Astrocyte (in vitro differentiated cells and primary cell): ENCODE measurements at regions not wholly inside any gene's neighbourhood (a gene's known extent, or its start where the extent isn't known, plus 50 kb on each side); places are given as distances from the start of the nearest gene placed in this dataset.

Source experiments
- DNase-seq: peaks from one replicate; pipeline ENCODE4 v3.0.0-alpha.2; 2010; ENCODE audit warnings: low read depth
- FAIRE-seq: peaks from 2 replicates; lab custom pipeline; 2011; peaks lifted over from hg19 to GRCh38; lab: Jason Lieb, UNC
- H2AFZ ChIP-seq: 2 replicates; pipeline ENCODE4 v1.6.0; 2012; ENCODE audit warnings: low read depth, low read length, inconsistent platforms
- H3K27ac ChIP-seq: 2 replicates; pipeline ENCODE4 v1.5.1; 2011; ENCODE audit warnings: low read depth, low read length, inconsistent platforms
- H3K27me3 ChIP-seq: 2 replicates; pipeline ENCODE4 v1.6.0; 2011; ENCODE audit warnings: low read length, inconsistent platforms; ENCODE audit not compliant: insufficient read depth
- H3K36me3 ChIP-seq: 2 replicates; pipeline ENCODE4 v1.5.1; 2011; ENCODE audit warnings: low read length, inconsistent platforms; ENCODE audit not compliant: insufficient read depth
- H3K4me1 ChIP-seq: 2 replicates; pipeline ENCODE4 v1.5.1; 2011; ENCODE audit warnings: low read length, inconsistent platforms; ENCODE audit not compliant: insufficient read depth
- H3K4me2 ChIP-seq: 2 replicates; pipeline ENCODE4 v1.6.0; 2012; ENCODE audit warnings: low read length, inconsistent platforms
- H3K4me3 ChIP-seq: 2 replicates; pipeline ENCODE4 v1.5.1; 2011; ENCODE audit warnings: low read depth, mild to moderate bottlenecking, low read length, inconsistent platforms; ENCODE audit not compliant: insufficient read depth
- H3K79me2 ChIP-seq: 2 replicates; pipeline ENCODE4 v1.6.0; 2012; ENCODE audit warnings: mild to moderate bottlenecking, low read length, inconsistent platforms; ENCODE audit not compliant: insufficient read depth
- H3K9ac ChIP-seq: 2 replicates; pipeline ENCODE4 v1.6.0; 2012; ENCODE audit warnings: mild to moderate bottlenecking, low read length, inconsistent platforms
- H3K9me3 ChIP-seq: 2 replicates; pipeline ENCODE4 v1.5.1; 2012; ENCODE audit warnings: low read depth, mild to moderate bottlenecking, low read length, inconsistent platforms; ENCODE audit not compliant: insufficient read depth
- H4K20me1 ChIP-seq: 2 replicates; pipeline ENCODE4 v1.6.0; 2012; ENCODE audit warnings: low read length, inconsistent platforms; ENCODE audit not compliant: insufficient read depth
- H3K27ac Mint-ChIP-seq: one replicate; pipeline ENCODE4 v1.8.0; 2021; ENCODE audit warnings: mild to moderate bottlenecking, mixed read lengths; ENCODE audit not compliant: unreplicated experiment
- H3K27me3 Mint-ChIP-seq: one replicate; pipeline ENCODE4 v1.8.0; 2021; ENCODE audit warnings: low read depth, mixed read lengths; ENCODE audit not compliant: unreplicated experiment
- H3K36me3 Mint-ChIP-seq: one replicate; pipeline ENCODE4 v1.8.0; 2021; ENCODE audit warnings: low read depth, mixed read lengths; ENCODE audit not compliant: unreplicated experiment
- H3K4me1 Mint-ChIP-seq: one replicate; pipeline ENCODE4 v1.8.0; 2021; ENCODE audit warnings: low read depth, mixed read lengths; ENCODE audit not compliant: unreplicated experiment
- H3K4me3 Mint-ChIP-seq: one replicate; pipeline ENCODE4 v1.8.0; 2021; ENCODE audit warnings: mild to moderate bottlenecking, moderate library complexity, mixed read lengths; ENCODE audit not compliant: unreplicated experiment
- H3K9me3 Mint-ChIP-seq: one replicate; pipeline ENCODE4 v1.8.0; 2021; ENCODE audit warnings: mild to moderate bottlenecking, mixed read lengths; ENCODE audit not compliant: unreplicated experiment
- EZH2 ChIP-seq: IDR thresholded peaks from 2 replicates; pipeline ENCODE4 v1.6.1; 2012; ENCODE audit warnings: mild to moderate bottlenecking, low read length, inconsistent platforms; ENCODE audit not compliant: insufficient read depth
- TF ChIP-seq, protein P1 (sequence below): IDR thresholded peaks from 2 replicates; pipeline ENCODE4 v1.5.1; 2011; ENCODE audit warnings: low read depth, mild to moderate bottlenecking, inconsistent platforms, low read length, moderate library complexity; ENCODE audit not compliant: insufficient read depth

DNA sequence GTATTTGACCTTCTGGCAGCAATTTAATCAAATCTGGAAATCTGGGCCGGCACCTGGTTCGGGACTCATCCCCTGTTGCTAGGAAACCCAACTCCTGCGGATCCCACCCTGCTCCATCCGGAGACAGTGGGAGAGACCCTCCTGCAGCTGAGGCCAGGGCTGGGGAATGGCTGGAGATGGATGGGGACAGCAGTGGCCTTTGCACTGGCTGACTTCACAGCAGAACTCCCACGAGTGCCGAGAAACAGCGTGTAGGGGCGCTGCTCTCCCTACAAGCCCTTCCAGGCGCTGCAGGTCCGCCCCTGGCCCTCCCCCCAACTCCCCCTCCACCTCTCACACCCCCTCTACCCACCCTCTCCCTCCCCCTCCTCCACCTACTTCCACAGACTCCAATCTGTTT lies 105.8 kb upstream of the PPP1R26 start:
- peaks cover 29% of the 10 kb centered on the region for H3K27me3 Mint-ChIP-seq
- no peaks in the 10 kb centered on the region for H4K20me1 ChIP-seq
- no peak overlapping the region for H3K27ac Mint-ChIP-seq
- H3K27me3 ChIP-seq, result no peaks in the 10 kb centered on the region
- no peaks in the 10 kb centered on the region for H3K79me2 ChIP-seq
- H3K9me3 ChIP-seq, result peaks cover 4% of the 10 kb centered on the region
- no peaks in the 10 kb centered on the region for H3K36me3 ChIP-seq
- no peaks in the 10 kb centered on the region for H3K9me3 Mint-ChIP-seq
- H3K27ac ChIP-seq, result no peak overlapping the region
- no peak overlapping the region for H3K4me3 ChIP-seq
- DNase-seq (no peak), FAIRE-seq (no peak)
- H3K36me3 Mint-ChIP-seq, result no peaks in the 10 kb centered on the region
- no peak overlapping the region for H2AFZ ChIP-seq
- no peaks in the 10 kb centered on the region for H3K4me1 ChIP-seq
- TF ChIP-seq EZH2, result no peak
- TF ChIP-seq, protein P1, sequence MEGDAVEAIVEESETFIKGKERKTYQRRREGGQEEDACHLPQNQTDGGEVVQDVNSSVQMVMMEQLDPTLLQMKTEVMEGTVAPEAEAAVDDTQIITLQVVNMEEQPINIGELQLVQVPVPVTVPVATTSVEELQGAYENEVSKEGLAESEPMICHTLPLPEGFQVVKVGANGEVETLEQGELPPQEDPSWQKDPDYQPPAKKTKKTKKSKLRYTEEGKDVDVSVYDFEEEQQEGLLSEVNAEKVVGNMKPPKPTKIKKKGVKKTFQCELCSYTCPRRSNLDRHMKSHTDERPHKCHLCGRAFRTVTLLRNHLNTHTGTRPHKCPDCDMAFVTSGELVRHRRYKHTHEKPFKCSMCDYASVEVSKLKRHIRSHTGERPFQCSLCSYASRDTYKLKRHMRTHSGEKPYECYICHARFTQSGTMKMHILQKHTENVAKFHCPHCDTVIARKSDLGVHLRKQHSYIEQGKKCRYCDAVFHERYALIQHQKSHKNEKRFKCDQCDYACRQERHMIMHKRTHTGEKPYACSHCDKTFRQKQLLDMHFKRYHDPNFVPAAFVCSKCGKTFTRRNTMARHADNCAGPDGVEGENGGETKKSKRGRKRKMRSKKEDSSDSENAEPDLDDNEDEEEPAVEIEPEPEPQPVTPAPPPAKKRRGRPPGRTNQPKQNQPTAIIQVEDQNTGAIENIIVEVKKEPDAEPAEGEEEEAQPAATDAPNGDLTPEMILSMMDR, result no peak
- H3K4me3 Mint-ChIP-seq, result no peak overlapping the region
- H3K4me1 Mint-ChIP-seq, result peaks cover 2% of the 10 kb centered on the region
- no peak overlapping the region for H3K4me2 ChIP-seq
- no peak overlapping the region for H3K9ac ChIP-seq

DNA sequence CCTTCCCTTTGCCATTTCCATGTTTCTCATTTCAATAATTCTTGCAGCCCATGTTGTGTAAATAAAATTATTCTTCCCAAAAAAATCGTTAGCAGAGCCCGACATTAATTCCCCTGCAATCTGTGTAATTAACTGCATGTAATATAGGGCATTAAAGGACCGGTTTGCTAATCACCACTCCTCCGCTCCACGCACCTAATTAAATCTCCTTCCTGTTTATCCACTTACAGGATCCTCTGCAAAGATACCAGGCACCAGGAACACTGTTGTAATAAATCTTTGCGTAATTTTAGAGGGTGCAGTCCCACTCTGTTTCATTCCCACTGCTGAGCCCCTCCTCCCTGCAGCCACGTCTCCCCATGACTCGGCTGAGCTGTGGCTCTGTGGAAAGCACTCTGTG lies 105.0 kb upstream of the PPP1R26 start:
- Mint-ChIP-seq H3K4me3 (no peak overlapping the region), H3K9me3 (no peaks in the 10 kb centered on the region), H3K4me1 (peaks cover under 1% of the 10 kb centered on the region), H3K36me3 (no peaks in the 10 kb centered on the region), H3K27ac (no peak overlapping the region), H3K27me3 (peaks cover 26% of the 10 kb centered on the region)
- Histone ChIP-seq H3K4me1 (no peaks in the 10 kb centered on the region), H3K4me2 (no peak overlapping the region), H4K20me1 (no peaks in the 10 kb centered on the region), H3K27me3 (no peaks in the 10 kb centered on the region), H3K9ac (no peak overlapping the region), H3K27ac (no peak overlapping the region), H3K9me3 (peaks cover 4% of the 10 kb centered on the region), H3K4me3 (no peak overlapping the region), H3K36me3 (no peaks in the 10 kb centered on the region), H2AFZ (no peak overlapping the region), H3K79me2 (no peaks in the 10 kb centered on the region)
- FAIRE-seq, result no peak
- no peak for DNase-seq
- TF ChIP-seq, protein P1, result no peak
- no peak for TF ChIP-seq EZH2

DNA sequence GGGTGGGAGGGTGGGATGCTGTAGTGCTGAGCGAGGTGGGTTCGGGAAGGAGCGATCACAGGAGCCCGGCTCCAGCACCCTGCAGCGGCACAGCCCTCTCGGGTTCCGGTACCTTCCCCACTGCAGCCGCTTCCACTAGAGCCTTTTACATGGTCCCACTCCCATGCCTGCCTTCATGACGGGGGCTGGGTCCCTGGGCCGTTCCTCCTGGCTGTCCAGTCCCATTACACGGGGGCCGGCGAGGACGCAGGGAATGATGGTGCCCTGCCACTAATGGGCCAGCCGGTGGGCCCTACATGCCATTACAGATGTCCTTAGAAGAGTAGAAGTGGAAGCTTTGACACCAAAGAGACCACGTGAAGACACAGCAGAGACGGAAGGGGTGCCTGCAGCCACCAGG lies 104.6 kb upstream of the PPP1R26 start:
- Histone ChIP-seq H3K9ac (no peak overlapping the region), H2AFZ (no peak overlapping the region), H3K27me3 (no peaks in the 10 kb centered on the region), H3K27ac (no peak overlapping the region), H3K4me2 (no peak overlapping the region), H4K20me1 (no peaks in the 10 kb centered on the region), H3K36me3 (no peaks in the 10 kb centered on the region), H3K4me3 (no peak overlapping the region), H3K79me2 (no peaks in the 10 kb centered on the region), H3K4me1 (no peaks in the 10 kb centered on the region), H3K9me3 (peaks cover 4% of the 10 kb centered on the region)
- H3K36me3 Mint-ChIP-seq, result no peaks in the 10 kb centered on the region
- no peak for TF ChIP-seq EZH2
- TF ChIP-seq, protein P1, result no peak
- no peak for FAIRE-seq
- peaks cover 26% of the 10 kb centered on the region for H3K27me3 Mint-ChIP-seq
- H3K4me1 Mint-ChIP-seq, result no peaks in the 10 kb centered on the region
- H3K4me3 Mint-ChIP-seq, result no peak overlapping the region
- DNase-seq, result no peak
- no peaks in the 10 kb centered on the region for H3K9me3 Mint-ChIP-seq
- no peak overlapping the region for H3K27ac Mint-ChIP-seq
